22Rv1 (cell line): ENCODE measurements at regions not wholly inside any gene's neighbourhood (a gene's known extent, or its start where the extent isn't known, plus 50 kb on each side); places are given as distances from the start of the nearest gene placed in this dataset.

Source experiments
- H3K27ac ChIP-seq: fragments of 450-650 bp; 2 replicates; pipeline ENCODE4 v1.5.1; 2017
- CTCF ChIP-seq: fragments of 450-650 bp; IDR thresholded peaks from 2 replicates; pipeline ENCODE4 v1.5.1; 2017; ENCODE audit warnings: mild to moderate bottlenecking
- ZFX ChIP-seq: fragments of 450-650 bp; IDR thresholded peaks from 2 replicates; pipeline ENCODE4 v1.6.1; 2017; ENCODE audit warnings: antibody characterized with exemption, borderline replicate concordance

DNA sequence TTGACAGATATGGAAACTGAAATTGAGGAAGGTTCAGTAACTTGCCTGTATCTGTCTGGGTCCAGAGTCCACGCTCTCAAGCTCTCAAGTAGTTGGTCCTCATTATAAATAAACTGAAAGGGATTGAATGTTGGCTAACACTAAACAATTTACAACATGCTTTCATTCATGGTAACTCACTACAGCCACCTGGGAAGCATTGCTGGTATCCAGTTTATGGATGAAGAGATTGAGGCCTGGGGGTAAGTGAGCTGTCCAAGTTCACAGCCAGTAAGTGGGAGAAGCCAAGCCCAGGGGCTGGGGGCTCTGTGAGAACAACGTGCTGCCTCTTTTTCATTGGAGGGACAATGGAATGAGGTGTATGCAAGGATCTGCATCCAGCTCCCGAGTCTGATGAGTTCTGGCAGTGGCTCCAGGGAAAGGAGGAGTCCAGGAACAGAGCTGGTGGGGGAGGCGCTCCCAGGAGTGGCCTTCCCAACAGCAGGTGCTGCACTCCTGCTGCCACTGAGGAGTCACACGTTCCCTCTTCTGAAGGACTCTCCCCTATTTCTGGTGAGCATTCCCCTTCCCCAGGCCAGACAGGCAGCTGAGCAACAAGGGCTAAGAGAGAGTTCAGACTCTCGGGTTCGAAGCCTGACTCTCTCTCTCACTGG lies 175.8 kb downstream of the CSNK2A3 start:
- no peak for TF ChIP-seq CTCF
- no peak overlapping the region for H3K27ac ChIP-seq

DNA sequence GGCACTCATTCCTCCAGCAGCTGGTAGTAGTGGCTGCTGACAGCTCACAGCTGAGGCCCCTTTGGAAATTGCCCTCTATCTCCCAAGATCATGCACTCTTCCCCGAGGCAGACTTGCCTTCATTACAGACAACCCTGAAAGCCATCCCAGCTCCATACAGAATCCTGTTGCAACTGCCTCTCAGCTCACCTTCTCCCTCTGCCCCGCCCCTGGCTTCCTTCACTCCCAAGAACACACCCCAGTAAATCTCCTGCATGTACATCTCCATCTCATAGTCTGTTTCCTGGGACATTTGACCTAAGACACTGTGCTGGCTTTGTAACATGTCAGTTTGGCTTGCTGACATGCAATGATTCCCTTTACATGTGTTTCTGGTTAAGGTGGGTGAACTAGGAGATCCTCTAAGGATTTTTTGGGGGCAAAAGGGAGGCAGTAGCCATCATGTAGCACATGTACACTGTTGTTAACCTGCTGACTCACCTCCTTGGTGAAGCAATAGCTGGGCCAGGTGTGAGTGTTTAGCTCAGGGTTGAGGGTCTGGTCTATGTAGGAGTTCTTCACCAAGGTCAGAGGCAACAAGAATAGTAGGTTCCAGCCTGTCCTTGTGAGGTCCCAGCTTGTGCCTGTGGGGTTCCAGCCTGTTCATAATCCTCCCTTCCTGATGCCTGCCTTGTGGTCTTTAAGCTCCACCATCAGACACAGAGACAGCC lies 179.6 kb downstream of the CSNK2A3 start:
- no peak overlapping the region for H3K27ac ChIP-seq
- TF ChIP-seq ZFX = no peak
- no peak for TF ChIP-seq CTCF

- no peak overlapping the region for H3K27ac ChIP-seq
- TF ChIP-seq CTCF (no peak), ZFX (no peak)
Observed at GRCh38 chr11:11171854-11172253, 181.2 kb downstream of the CSNK2A3 start.

DNA sequence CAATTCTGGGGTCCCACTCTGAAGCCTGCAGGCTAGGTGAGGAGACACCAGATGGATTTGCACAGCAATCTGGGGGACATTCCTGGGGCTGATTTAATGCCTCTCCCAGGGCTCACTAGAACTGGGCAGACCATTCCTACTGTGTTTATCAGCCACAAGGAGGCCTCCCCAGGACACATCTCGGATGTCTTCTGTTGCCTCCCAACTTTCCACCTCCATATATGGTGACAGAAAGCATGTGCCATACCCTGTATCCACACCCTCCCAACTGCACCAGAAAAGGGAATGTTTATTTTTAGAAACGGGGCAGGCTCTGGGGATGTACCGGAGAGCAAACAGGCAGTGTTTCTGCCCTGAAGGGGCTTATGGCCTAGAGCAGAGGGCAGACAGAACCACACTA lies 181.8 kb downstream of the CSNK2A3 start:
- H3K27ac ChIP-seq = no peak overlapping the region
- TF ChIP-seq CTCF = no peak
- no peak for TF ChIP-seq ZFX

DNA sequence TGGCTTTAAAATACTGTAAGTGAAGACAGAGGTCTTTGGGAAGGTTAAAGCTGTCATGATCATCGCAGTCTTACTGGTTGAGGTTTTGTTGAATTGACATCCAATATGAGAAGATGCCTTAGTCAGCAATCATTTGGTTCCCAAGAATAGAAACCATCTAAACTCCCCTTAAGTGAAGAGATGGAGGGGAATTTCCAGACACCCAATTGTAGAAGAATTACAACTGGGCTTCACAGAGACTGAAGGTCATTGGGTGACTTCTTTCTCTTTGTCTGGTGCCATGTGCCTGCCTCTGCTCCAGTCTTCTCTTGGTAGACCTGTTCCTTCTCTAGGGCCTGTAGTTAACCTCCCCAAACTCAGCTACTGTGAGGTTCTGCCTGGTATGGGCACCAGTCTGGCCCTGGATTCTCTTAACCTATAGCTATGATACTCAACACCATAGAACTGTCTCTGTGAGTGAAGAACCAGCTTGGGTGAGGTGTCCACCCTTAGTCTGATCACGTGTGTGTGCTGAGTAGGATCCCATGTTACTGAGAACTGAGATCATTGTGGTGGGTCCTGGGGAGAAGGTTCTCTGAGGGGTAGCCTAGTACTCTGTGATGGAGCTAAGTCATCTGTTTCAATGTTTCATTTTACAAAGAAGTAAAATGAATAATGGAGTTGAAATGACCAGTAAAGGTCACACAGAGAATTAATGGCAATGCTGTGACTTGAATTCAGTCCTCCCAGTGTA lies 182.5 kb downstream of the CSNK2A3 start:
- TF ChIP-seq ZFX (no peak), CTCF (no peak)
- H3K27ac ChIP-seq = no peak overlapping the region

DNA sequence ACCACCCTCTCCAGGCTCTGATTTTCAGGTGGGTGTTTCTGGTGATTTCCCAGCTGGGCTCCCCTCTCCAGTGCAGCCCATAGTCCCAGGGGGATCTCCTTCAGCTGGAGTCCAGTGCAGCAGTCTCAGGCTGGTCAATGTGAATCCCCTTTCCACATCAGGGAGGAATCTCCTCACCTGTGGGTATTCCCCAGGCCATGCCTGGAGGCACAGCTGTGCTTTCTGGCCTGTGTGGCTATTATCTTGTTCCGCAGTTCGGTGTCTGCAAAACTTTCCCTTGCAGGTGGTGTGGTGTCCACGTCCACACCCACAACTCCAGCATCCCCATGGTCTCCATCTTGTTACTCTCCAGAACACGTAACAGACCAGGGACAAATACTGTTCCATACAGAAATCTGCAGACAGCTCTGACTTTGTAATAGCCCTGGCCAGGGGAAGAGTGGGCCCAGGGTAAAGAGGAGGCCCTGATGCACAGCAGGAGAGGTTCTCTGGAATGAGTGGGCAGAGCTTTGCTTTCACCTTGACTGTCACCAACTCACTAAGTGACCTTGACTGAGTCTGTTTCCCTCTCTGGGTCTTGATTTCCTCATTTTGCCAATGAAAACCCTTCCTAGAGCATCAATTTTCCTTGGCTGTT lies 183.2 kb downstream of the CSNK2A3 start:
- no peak overlapping the region for H3K27ac ChIP-seq
- TF ChIP-seq CTCF (no peak), ZFX (no peak)
